OCI-LY1 (cell line): ENCODE measurements at regions not wholly inside any gene's neighbourhood (a gene's known extent, or its start where the extent isn't known, plus 50 kb on each side); places are given as distances from the start of the nearest gene placed in this dataset.

Experiments
- CTCF ChIP-seq: fragments of 200-600 bp; sonication (generic), shearing (Covaris generic); IDR thresholded peaks from 2 replicates; pipeline ENCODE4 v1.5.1; 2017; ENCODE audit warnings: mild to moderate bottlenecking, antibody characterized with exemption, low read length, moderate library complexity, mixed read lengths
- EZH2 ChIP-seq: fragments of 200-600 bp; sonication (generic), shearing (Covaris generic); IDR thresholded peaks from 2 replicates; pipeline ENCODE4 v1.8.0; 2017; ENCODE audit warnings: borderline replicate concordance, mixed run types, mild to moderate bottlenecking, antibody characterized with exemption, low read length, moderate library complexity, mixed read lengths

GRCh38 chr11:92154611-92155010 lies 70.0 kb upstream of the FAT3 start:
- TF ChIP-seq CTCF (no peak), EZH2 (no peak)
